ENCODE measurements at regions not wholly inside any gene's neighbourhood (a gene's known extent, or its start where the extent isn't known, plus 50 kb on each side); places are given as distances from the start of the nearest gene placed in this dataset.
"Not testable (repeated sequence)": the region's sequence is repeated elsewhere in the genome, so short reads cannot be mapped to it uniquely, and the experiment has no call there.

DNA sequence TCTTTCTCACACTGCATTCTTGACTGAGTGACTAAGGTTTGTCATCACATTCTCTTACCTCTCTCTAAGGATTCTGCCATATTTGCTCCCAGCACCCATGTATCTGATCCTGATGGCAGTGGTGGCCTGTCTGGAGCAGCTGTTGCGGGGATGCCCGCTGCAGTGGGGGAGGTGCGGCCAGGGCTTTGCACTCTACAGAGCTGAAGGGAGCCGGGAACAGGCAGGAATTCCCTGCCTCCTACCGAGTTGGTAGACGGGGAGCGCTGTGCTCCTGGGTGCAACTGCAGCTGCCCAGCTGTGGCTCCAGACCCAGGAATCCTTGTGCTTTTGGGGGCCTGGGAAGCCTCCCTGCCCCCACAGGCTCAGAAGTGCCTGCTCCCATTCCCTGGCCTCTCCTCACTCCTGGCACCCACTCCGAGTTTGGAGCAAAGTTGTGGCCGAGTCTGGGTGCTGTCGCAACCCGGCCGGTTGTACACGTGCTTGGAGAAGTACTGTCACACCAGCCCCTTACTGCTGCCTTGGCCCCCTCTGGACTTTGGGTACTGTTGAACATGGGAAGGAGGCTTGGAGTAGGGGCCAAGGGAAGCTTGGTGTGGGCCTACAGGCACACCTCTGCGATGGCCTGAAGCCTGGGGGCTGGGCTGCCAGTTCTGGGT is 106.9 kb upstream of the OR4E1 start:
- no peak overlapping the region for H3K9ac ChIP-seq (ENCODE audit: low read depth, low read length)
- no peaks in the 10 kb centered on the region; the same call in 1 of the 2 replicates for H3K9me3 ChIP-seq (ENCODE audit: insufficient read depth, low read depth, low read length)
- H3K27me3 ChIP-seq (ENCODE audit: insufficient read depth, low read length), result no peaks in the 10 kb centered on the region
- H3K27ac ChIP-seq (ENCODE audit: low read length), result no peak overlapping the region
- no peak overlapping the region for H3K4me3 ChIP-seq (ENCODE audit: low read length)
- no peaks in the 10 kb centered on the region for H3K36me3 ChIP-seq (ENCODE audit: insufficient read depth, low read depth, low read length)
- peaks cover 4% of the 10 kb centered on the region; the same call in 1 of the 2 replicates for H3K4me1 ChIP-seq (ENCODE audit: insufficient read depth, low read length)

DNA sequence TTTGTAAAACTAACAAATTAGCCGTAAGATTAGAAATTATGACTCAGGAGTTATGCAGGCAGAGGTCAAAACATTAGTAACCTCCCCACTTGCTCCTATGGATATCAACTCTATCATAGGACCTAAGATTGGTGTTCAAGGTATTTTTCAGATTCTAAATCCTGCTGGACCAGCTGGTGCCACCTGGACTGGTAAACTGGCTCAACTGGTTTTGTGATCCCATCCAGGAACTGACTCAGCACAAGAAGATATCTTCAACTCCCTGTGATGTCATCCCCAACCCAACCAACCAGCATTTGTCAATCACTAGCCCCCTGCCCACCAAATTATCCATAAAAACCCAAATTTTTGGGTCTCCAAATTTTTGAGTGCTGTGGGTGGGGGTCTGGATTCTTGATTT is 98.1 kb upstream of the OR4E1 start:
- Histone ChIP-seq H3K27me3 (ENCODE audit: insufficient read depth, low read length) (no peaks in the 10 kb centered on the region), H3K27ac (ENCODE audit: low read length) (no peak overlapping the region), H3K9ac (ENCODE audit: low read depth, low read length) (no peak overlapping the region), H3K36me3 (ENCODE audit: insufficient read depth, low read depth, low read length) (no peaks in the 10 kb centered on the region), H3K4me1 (ENCODE audit: insufficient read depth, low read length) (no peaks in the 10 kb centered on the region), H3K4me3 (ENCODE audit: low read length) (no peak overlapping the region), H3K9me3 (ENCODE audit: insufficient read depth, low read depth, low read length) (no peaks in the 10 kb centered on the region)

DNA sequence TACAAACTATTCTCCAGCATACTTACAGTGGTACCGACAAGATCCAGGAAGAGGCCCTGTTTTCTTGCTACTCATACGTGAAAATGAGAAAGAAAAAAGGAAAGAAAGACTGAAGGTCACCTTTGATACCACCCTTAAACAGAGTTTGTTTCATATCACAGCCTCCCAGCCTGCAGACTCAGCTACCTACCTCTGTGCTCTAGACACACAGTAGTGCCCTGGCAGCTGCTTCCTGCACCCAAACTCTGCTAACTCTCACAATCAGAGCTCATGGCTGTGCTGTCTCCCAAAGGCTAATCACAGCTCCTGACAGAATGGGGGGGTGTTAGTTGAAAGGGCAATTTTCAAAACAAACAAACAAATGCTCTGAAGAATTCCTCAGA is 95.2 kb upstream of the OR4E1 start:
- Histone ChIP-seq H3K9me3 (ENCODE audit: insufficient read depth, low read depth, low read length) (no peaks in the 10 kb centered on the region), H3K27me3 (ENCODE audit: insufficient read depth, low read length) (no peaks in the 10 kb centered on the region), H3K27ac (ENCODE audit: low read length) (no peak overlapping the region), H3K9ac (ENCODE audit: low read depth, low read length) (no peak overlapping the region), H3K4me3 (ENCODE audit: low read length) (no peak overlapping the region), H3K36me3 (ENCODE audit: insufficient read depth, low read depth, low read length) (no peaks in the 10 kb centered on the region), H3K4me1 (ENCODE audit: insufficient read depth, low read length) (no peaks in the 10 kb centered on the region)

- Histone ChIP-seq H3K36me3 (ENCODE audit: insufficient read depth, low read depth, low read length) (no peaks in the 10 kb centered on the region), H3K27me3 (ENCODE audit: insufficient read depth, low read length) (no peaks in the 10 kb centered on the region), H3K27ac (ENCODE audit: low read length) (no peak overlapping the region), H3K9ac (ENCODE audit: low read depth, low read length) (no peak overlapping the region), H3K9me3 (ENCODE audit: insufficient read depth, low read depth, low read length) (no peaks in the 10 kb centered on the region), H3K4me3 (ENCODE audit: low read length) (no peak overlapping the region), H3K4me1 (ENCODE audit: insufficient read depth, low read length) (no peaks in the 10 kb centered on the region)
These were observed 94.7 kb upstream of the OR4E1 start for GRCh38 chr14:21768116-21768874.

DNA sequence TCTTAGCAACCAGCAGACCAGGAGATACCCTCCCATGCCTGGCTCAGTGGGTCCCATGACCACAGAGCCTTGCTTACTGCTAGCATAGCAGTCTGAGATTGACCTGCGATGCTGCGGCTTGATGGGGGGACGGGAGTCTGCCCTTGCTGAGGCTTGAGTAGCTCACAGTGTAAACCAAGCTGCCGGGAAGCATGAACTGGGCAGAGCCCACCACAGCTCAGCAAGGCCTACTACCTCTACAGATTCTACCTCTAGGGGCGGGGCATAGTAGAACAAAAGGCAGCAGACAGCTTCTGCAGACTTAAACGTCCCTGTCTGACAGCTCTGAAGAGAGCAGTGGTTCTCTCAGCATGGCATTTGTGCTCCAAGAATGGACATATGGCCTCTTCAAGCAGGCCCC is 86.7 kb upstream of the OR4E1 start:
- not testable (repeated sequence) for H3K4me3 ChIP-seq (ENCODE audit: low read length); H3K36me3 ChIP-seq (ENCODE audit: insufficient read depth, low read depth, low read length); H3K4me1 ChIP-seq (ENCODE audit: insufficient read depth, low read length); H3K27ac ChIP-seq (ENCODE audit: low read length); H3K9me3 ChIP-seq (ENCODE audit: insufficient read depth, low read depth, low read length); H3K27me3 ChIP-seq (ENCODE audit: insufficient read depth, low read length); H3K9ac ChIP-seq (ENCODE audit: low read depth, low read length)

- H3K9me3 ChIP-seq (ENCODE audit: insufficient read depth, low read depth, low read length), result no peaks in the 10 kb centered on the region
These were observed 75.8 kb upstream of the OR4E1 start for GRCh38 chr14:21749306-21749868.

DNA sequence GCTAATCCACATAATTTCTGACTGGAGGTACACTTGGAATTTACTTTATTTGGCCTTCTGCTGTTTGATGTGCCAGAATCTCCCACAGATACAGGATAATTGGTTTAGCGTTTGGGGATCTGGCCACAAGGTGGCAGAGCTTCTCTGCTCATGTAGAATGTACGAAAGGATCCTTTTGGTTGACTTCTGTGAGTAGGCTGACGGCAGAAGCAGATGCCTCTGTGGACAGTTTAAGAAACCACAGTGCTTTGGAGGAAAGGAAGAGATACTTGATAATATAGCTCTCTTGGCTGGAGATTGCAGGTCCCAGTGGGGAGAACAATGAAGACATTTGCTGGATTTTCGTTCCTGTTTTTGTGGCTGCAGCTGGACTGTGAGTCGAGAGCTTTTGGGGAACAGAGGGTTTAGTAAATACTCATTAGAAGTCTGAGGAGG is 75.3 kb upstream of the OR4E1 start:
- Histone ChIP-seq H3K9me3 (ENCODE audit: insufficient read depth, low read depth, low read length) (no peaks in the 10 kb centered on the region), H3K9ac (ENCODE audit: low read depth, low read length) (no peak overlapping the region), H3K36me3 (ENCODE audit: insufficient read depth, low read depth, low read length) (no peaks in the 10 kb centered on the region), H3K4me3 (ENCODE audit: low read length) (no peak overlapping the region), H3K27ac (ENCODE audit: low read length) (no peak overlapping the region), H3K4me1 (ENCODE audit: insufficient read depth, low read length) (no peaks in the 10 kb centered on the region), H3K27me3 (ENCODE audit: insufficient read depth, low read length) (no peaks in the 10 kb centered on the region)

More at GRCh38 chr14:21749306-21749868, 75.8 kb upstream of the OR4E1 start:
- H3K27me3 ChIP-seq (ENCODE audit: insufficient read depth, low read length), result no peaks in the 10 kb centered on the region
- H3K27ac ChIP-seq (ENCODE audit: low read length), result no peak overlapping the region
- no peak overlapping the region for H3K4me3 ChIP-seq (ENCODE audit: low read length)
- no peaks in the 10 kb centered on the region for H3K4me1 ChIP-seq (ENCODE audit: insufficient read depth, low read length)
- no peaks in the 10 kb centered on the region for H3K36me3 ChIP-seq (ENCODE audit: insufficient read depth, low read depth, low read length)
- no peak overlapping the region for H3K9ac ChIP-seq (ENCODE audit: low read depth, low read length)

GRCh38 chr14:21735639-21736307 is 62.2 kb upstream of the OR4E1 start:
- no peaks in the 10 kb centered on the region for H3K36me3 ChIP-seq (ENCODE audit: insufficient read depth, low read depth, low read length)
- no peak overlapping the region for H3K4me3 ChIP-seq (ENCODE audit: low read length)
- H3K9me3 ChIP-seq (ENCODE audit: insufficient read depth, low read depth, low read length), result no peaks in the 10 kb centered on the region
- H3K27me3 ChIP-seq (ENCODE audit: insufficient read depth, low read length), result no peaks in the 10 kb centered on the region; the same call in 1 of the 2 replicates
- H3K9ac ChIP-seq (ENCODE audit: low read depth, low read length), result no peak overlapping the region
- no peaks in the 10 kb centered on the region for H3K4me1 ChIP-seq (ENCODE audit: insufficient read depth, low read length)
- H3K27ac ChIP-seq (ENCODE audit: low read length), result no peak overlapping the region

GRCh38 chr14:21735200-21735599 is 61.6 kb upstream of the OR4E1 start:
- Histone ChIP-seq H3K9ac (ENCODE audit: low read depth, low read length) (no peak overlapping the region), H3K27ac (ENCODE audit: low read length) (no peak overlapping the region), H3K36me3 (ENCODE audit: insufficient read depth, low read depth, low read length) (no peaks in the 10 kb centered on the region), H3K4me3 (ENCODE audit: low read length) (no peak overlapping the region), H3K27me3 (ENCODE audit: insufficient read depth, low read length) (no peaks in the 10 kb centered on the region; the same call in 1 of the 2 replicates), H3K9me3 (ENCODE audit: insufficient read depth, low read depth, low read length) (no peaks in the 10 kb centered on the region), H3K4me1 (ENCODE audit: insufficient read depth, low read length) (no peaks in the 10 kb centered on the region)

DNA sequence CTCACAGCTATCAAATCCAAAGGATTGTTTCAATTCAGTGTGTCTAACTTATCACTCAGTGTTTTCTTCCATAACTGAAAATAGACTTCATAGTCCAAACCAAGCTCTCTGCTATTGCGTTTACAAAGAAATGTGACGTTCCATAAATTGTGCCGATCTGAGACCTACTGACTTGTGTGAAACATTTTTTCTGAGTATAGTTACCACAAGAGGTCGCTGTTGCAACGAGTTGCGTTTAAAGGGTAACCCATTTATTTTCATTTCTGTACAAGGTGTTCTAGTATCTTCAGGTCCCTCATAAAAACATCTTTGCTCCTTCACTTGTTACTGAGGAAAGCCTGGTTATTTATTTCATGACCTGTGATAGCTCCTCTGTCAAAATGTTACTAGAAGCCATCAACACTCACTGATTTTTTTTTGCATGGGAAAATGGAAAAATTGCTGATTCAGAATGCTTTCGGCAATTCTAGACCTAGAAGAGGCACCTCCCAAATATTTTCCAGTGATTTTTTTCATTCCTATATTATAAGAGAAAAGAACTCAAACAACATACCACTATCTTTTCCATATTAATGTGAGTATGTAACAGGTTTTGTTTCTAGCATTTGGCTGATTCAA is 60.9 kb upstream of the OR4E1 start:
- H3K4me1 ChIP-seq (ENCODE audit: insufficient read depth, low read length), result peaks cover 5% of the 10 kb centered on the region; the same call in 1 of the 2 replicates
- H3K36me3 ChIP-seq (ENCODE audit: insufficient read depth, low read depth, low read length), result no peaks in the 10 kb centered on the region
- no peaks in the 10 kb centered on the region; the same call in 1 of the 2 replicates for H3K27me3 ChIP-seq (ENCODE audit: insufficient read depth, low read length)
- no peak overlapping the region for H3K4me3 ChIP-seq (ENCODE audit: low read length)
- H3K9ac ChIP-seq (ENCODE audit: low read depth, low read length), result no peak overlapping the region
- H3K27ac ChIP-seq (ENCODE audit: low read length), result no peak overlapping the region
- H3K9me3 ChIP-seq (ENCODE audit: insufficient read depth, low read depth, low read length), result no peaks in the 10 kb centered on the region

- Histone ChIP-seq H3K4me3 (ENCODE audit: low read length) (peak overlapping the region; percentile 25; the same call in 1 of the 2 replicates), H3K27ac (ENCODE audit: low read length) (no peak overlapping the region), H3K27me3 (ENCODE audit: insufficient read depth, low read length) (no peaks in the 10 kb centered on the region), H3K36me3 (ENCODE audit: insufficient read depth, low read depth, low read length) (no peaks in the 10 kb centered on the region), H3K4me1 (ENCODE audit: insufficient read depth, low read length) (peaks cover 8% of the 10 kb centered on the region; the same call in 1 of the 2 replicates), H3K9me3 (ENCODE audit: insufficient read depth, low read depth, low read length) (no peaks in the 10 kb centered on the region), H3K9ac (ENCODE audit: low read depth, low read length) (no peak overlapping the region)
These were observed 56.1 kb upstream of the OR4E1 start for GRCh38 chr14:21729703-21730233.

Measured in iPS-20b (cell line).